Immature natural killer cell (primary cell): ENCODE measurements at regions not wholly inside any gene's neighbourhood (a gene's known extent, or its start where the extent isn't known, plus 50 kb on each side); places are given as distances from the start of the nearest gene placed in this dataset.

Source experiments
- DNase-seq, 3 donors: peaks; one replicate each; pipeline ENCODE4 v3.0.0; 2022; ENCODE audit warnings: mixed read lengths in 1 of 3
- H3K27ac Mint-ChIP-seq, 6 donors: one replicate each; pipeline ENCODE4 v1.8.0; 2020; ENCODE audit warnings: mixed read lengths in 6 of 6, mild to moderate bottlenecking in 5 of 6, inconsistent platforms in 4 of 6, moderate library complexity in 3 of 6
- H3K27me3 Mint-ChIP-seq, 3 donors: one replicate each; pipeline ENCODE4 v1.8.0; 2020 to 2021; ENCODE audit warnings: low read depth in 3 of 3, mild to moderate bottlenecking in 3 of 3, mixed read lengths in 3 of 3, moderate library complexity in 3 of 3, inconsistent platforms in 1 of 3
- H3K36me3 Mint-ChIP-seq, 3 donors: one replicate each; pipeline ENCODE4 v1.8.0; 2020; ENCODE audit warnings: mixed read lengths in 3 of 3, inconsistent platforms in 2 of 3, mild to moderate bottlenecking in 2 of 3
- H3K4me1 Mint-ChIP-seq, 2 donors: one replicate each; pipeline ENCODE4 v1.8.0; 2020; ENCODE audit warnings: inconsistent platforms in 2 of 2, mild to moderate bottlenecking in 2 of 2, mixed read lengths in 2 of 2, moderate library complexity in 1 of 2
- H3K4me3 Mint-ChIP-seq, 5 donors: one replicate each; pipeline ENCODE4 v1.8.0; 2020; ENCODE audit warnings: mild to moderate bottlenecking in 5 of 5, mixed read lengths in 5 of 5, inconsistent platforms in 3 of 5, moderate library complexity in 3 of 5
- H3K9me3 Mint-ChIP-seq, 6 donors: one replicate each; pipeline ENCODE4 v1.8.0; 2020; ENCODE audit warnings: mild to moderate bottlenecking in 6 of 6, mixed read lengths in 6 of 6, inconsistent platforms in 4 of 6, moderate library complexity in 3 of 6

DNA sequence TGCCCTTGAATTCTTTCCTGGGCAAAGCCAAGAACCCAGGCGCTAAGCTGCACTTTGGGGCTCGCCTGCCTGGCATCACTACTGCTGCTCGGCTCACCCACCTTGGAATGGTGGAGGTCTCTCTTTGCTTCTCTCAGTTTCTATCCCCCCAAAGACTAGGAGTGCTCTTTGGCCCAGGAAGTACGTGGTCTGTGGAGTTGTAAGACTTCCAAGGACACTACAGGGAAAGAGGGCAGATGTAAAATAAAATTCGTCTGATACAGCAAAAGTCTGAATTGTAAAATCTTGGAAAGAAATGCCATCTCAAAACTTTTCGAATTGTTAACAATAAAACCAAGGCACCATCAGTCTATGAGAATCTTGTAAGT, 52.5 kb upstream of the MAP1LC3B2 start:
- Mint-ChIP-seq H3K27me3 (peaks cover 2 to 24% (median 5%) of the 10 kb centered on the region in 3 donors), H3K36me3 (no peaks in the 10 kb centered on the region), H3K4me3 (no peak overlapping the region), H3K27ac (no peak overlapping the region), H3K4me1 (peaks cover 0 to 5% of the 10 kb centered on the region in 2 donors), H3K9me3 (no peaks in the 10 kb centered on the region)
- no peak for DNase-seq

DNA sequence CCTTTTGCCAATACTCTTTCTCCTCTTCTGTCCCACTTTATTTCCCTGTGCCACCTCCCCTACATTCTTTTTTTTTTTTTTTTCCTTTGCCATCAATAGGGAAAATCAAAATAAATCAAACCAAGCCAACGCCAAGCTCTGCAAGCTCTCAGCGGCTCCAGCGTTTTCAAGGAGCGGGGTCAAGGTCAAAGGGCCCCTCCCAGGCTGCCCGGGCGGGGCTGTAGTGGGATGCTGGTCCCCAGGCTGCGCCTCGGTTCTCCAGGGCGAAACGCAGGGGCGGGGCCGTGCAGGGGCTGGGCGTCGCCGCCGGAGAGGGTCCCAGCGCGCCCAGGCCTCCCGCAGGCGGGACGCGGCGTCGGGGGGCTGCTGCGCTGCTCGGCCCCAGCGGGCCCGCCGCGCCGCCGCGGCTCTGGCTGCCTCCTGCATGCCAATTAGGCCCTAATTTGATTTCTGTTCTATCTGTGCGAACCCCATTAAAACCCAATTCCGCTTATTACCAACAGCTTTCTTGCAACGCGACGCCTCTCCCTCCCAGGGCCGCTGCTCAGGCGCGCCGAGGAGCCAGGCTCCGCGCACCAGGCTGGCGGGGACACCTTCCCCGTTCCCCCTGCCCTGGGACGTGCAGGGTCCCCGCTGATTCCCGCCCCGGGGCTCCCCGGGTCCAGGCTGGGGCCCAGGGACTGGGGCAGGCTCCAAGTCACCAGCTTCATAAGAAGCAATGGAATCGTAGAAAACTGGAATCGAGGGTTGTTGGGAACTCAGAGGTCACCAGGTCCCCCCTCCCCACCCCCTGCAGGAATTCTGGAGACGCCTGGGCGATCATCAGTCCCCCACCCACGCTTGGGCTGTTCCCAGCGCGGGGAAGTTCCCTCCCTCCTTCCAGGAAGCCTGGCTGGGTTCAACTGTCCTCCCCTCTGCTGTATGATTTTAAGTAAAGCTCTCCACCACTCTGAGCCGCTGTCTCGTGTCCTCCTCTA, 50.7 kb upstream of the MAP1LC3B2 start:
- Mint-ChIP-seq H3K9me3 (no peaks in the 10 kb centered on the region), H3K27me3 (peaks cover 2 to 22% (median 5%) of the 10 kb centered on the region in 3 donors), H3K27ac (no peak overlapping the region), H3K4me3 (peak overlapping the region in 4 of 5 donors; percentile 24 to 53 (median 47)), H3K4me1 (peaks cover 0 to 5% of the 10 kb centered on the region in 2 donors), H3K36me3 (no peaks in the 10 kb centered on the region)
- DNase-seq: no peak
